Activated CD4-positive, alpha-beta T cell treated with anti-CD3 and anti-CD28 coated beads, Interleukin-2, amount 10 ng/mL, durations not matched to agents 7 days and 5 days (primary cell): ENCODE measurements at regions not wholly inside any gene's neighbourhood (a gene's known extent, or its start where the extent isn't known, plus 50 kb on each side); places are given as distances from the start of the nearest gene placed in this dataset.

Source experiments
- CTCF ChIA-PET: fragments of 350-600 bp; sonication (Branson Sonifier 250); formaldehyde crosslinking; loops from one replicate; lab custom pipeline; 2021; ENCODE audit warnings: antibody characterized with exemption; lab: Charles Lee
- POLR2A ChIA-PET: fragments of 350-600 bp; sonication (Branson Sonifier 250); formaldehyde crosslinking; loops from one replicate; lab custom pipeline; 2021; ENCODE audit warnings: antibody characterized with exemption; lab: Charles Lee
- DNase-seq: peaks from one replicate; pipeline ENCODE4 v3.0.0-alpha.2; 2020
- H3K27ac Mint-ChIP-seq: one replicate; pipeline ENCODE4 v1.8.0; 2021; ENCODE audit warnings: mild to moderate bottlenecking, moderate library complexity, mixed read lengths
- H3K27me3 Mint-ChIP-seq: one replicate; pipeline ENCODE4 v1.8.0; 2021; ENCODE audit warnings: mixed read lengths
- H3K36me3 Mint-ChIP-seq: one replicate; pipeline ENCODE4 v1.8.0; 2021; ENCODE audit warnings: low read depth, mixed read lengths
- H3K4me1 Mint-ChIP-seq: one replicate; pipeline ENCODE4 v1.8.0; 2021; ENCODE audit warnings: mixed read lengths
- H3K4me3 Mint-ChIP-seq: one replicate; pipeline ENCODE4 v1.8.0; 2021; ENCODE audit warnings: mild to moderate bottlenecking, moderate library complexity, mixed read lengths
- H3K9me3 Mint-ChIP-seq: one replicate; pipeline ENCODE4 v1.8.0; 2021; ENCODE audit warnings: mixed read lengths

- no peak overlapping the region for H3K4me3 Mint-ChIP-seq
- H3K27ac Mint-ChIP-seq, result no peak overlapping the region
- DNase-seq, result no peak
- no peaks in the 10 kb centered on the region for H3K4me1 Mint-ChIP-seq
- POLR2A ChIA-PET, result no interaction called here
- H3K36me3 Mint-ChIP-seq, result no peaks in the 10 kb centered on the region
- H3K27me3 Mint-ChIP-seq, result no peaks in the 10 kb centered on the region
- peaks cover 13% of the 10 kb centered on the region for H3K9me3 Mint-ChIP-seq
- CTCF ChIA-PET, result interaction anchor here (1.3 kb wide), 1 partner anchor 262 kb away, joined by 4 read pairs; no protein-coding TSS in a partner anchor
Observed at GRCh38 chr17:13940858-13941665, 128.2 kb upstream of the COX10 start.

GRCh38 chr17:13941781-13942180 lies 127.5 kb upstream of the COX10 start:
- no peak overlapping the region for H3K27ac Mint-ChIP-seq
- POLR2A ChIA-PET, result no interaction called here
- no peaks in the 10 kb centered on the region for H3K36me3 Mint-ChIP-seq
- no peaks in the 10 kb centered on the region for H3K4me1 Mint-ChIP-seq
- no peaks in the 10 kb centered on the region for H3K27me3 Mint-ChIP-seq
- H3K9me3 Mint-ChIP-seq, result peaks cover 13% of the 10 kb centered on the region
- no peak for DNase-seq
- CTCF ChIA-PET, result no interaction called here
- H3K4me3 Mint-ChIP-seq, result no peak overlapping the region

DNA sequence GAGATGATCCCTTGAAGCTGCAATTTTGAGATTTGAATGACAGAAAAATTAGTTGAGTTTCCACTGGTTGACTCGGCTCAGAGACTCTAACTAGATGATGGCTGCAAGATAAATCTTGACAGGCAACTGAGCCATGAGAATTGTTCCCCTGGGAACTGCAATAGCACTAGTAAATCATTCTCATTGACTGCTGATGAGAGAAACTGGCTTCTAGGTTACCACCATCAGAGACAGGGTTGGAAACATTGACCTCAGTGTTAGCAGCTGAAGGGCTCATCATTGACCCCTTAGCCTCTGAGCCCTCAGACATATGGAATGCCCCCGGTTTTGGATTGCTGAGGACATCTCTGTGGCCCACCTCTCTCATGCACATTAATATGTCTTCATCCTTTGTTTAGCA lies 125.4 kb upstream of the COX10 start:
- CTCF ChIA-PET, result no interaction called here
- no peak overlapping the region for H3K27ac Mint-ChIP-seq
- DNase-seq, result no peak
- H3K9me3 Mint-ChIP-seq, result peaks cover 13% of the 10 kb centered on the region
- H3K27me3 Mint-ChIP-seq, result no peaks in the 10 kb centered on the region
- H3K36me3 Mint-ChIP-seq, result no peaks in the 10 kb centered on the region
- POLR2A ChIA-PET, result no interaction called here
- H3K4me3 Mint-ChIP-seq, result no peak overlapping the region
- no peaks in the 10 kb centered on the region for H3K4me1 Mint-ChIP-seq

- ChIA-PET POLR2A (no interaction called here), CTCF (no interaction called here)
- Mint-ChIP-seq H3K27me3 (no peaks in the 10 kb centered on the region), H3K36me3 (no peaks in the 10 kb centered on the region), H3K4me1 (no peaks in the 10 kb centered on the region), H3K9me3 (no peaks in the 10 kb centered on the region), H3K4me3 (no peak overlapping the region), H3K27ac (no peak overlapping the region)
- no peak for DNase-seq
Observed at GRCh38 chr17:13947499-13947898, 121.8 kb upstream of the COX10 start.

- no peak for DNase-seq
- H3K27me3 Mint-ChIP-seq, result no peaks in the 10 kb centered on the region
- CTCF ChIA-PET, result no interaction called here
- no peaks in the 10 kb centered on the region for H3K36me3 Mint-ChIP-seq
- H3K9me3 Mint-ChIP-seq, result no peaks in the 10 kb centered on the region
- no peaks in the 10 kb centered on the region for H3K4me1 Mint-ChIP-seq
- POLR2A ChIA-PET, result no interaction called here
- no peak overlapping the region for H3K27ac Mint-ChIP-seq
- no peak overlapping the region for H3K4me3 Mint-ChIP-seq
Observed at GRCh38 chr17:13952009-13952750, 117.1 kb upstream of the COX10 start.

GRCh38 chr17:13953841-13954240 lies 115.5 kb upstream of the COX10 start:
- Mint-ChIP-seq H3K27me3 (no peaks in the 10 kb centered on the region), H3K4me3 (no peak overlapping the region), H3K36me3 (no peaks in the 10 kb centered on the region), H3K27ac (no peak overlapping the region), H3K9me3 (no peaks in the 10 kb centered on the region), H3K4me1 (no peaks in the 10 kb centered on the region)
- ChIA-PET CTCF (interaction anchor here (0.6 to 0.8 kb wide), 2 partner anchors 15 to 127 kb away, joined by 3 read pairs; no protein-coding TSS in a partner anchor), POLR2A (no interaction called here)
- DNase-seq, result no peak

DNA sequence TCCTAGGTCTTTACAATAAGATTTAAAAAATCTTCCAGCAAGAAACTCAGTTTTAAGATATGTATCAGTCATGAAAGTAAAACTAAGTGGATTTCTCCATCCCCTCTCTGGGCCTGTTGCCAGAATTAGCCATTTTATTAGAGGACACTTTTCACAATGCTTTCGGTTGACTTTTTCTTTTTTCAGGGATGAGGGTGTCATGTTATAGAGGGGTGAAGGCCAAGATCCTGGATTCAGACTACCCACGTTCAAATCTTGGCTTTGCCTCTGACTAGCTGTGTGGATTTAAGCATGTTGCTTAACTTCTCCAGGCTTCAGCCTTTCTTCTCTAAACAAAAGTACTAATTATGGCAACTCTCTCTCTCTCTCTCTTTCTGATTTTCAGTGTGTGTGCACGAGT lies 111.7 kb upstream of the COX10 start:
- ChIA-PET POLR2A (no interaction called here), CTCF (no interaction called here)
- H3K36me3 Mint-ChIP-seq, result no peaks in the 10 kb centered on the region

DNA sequence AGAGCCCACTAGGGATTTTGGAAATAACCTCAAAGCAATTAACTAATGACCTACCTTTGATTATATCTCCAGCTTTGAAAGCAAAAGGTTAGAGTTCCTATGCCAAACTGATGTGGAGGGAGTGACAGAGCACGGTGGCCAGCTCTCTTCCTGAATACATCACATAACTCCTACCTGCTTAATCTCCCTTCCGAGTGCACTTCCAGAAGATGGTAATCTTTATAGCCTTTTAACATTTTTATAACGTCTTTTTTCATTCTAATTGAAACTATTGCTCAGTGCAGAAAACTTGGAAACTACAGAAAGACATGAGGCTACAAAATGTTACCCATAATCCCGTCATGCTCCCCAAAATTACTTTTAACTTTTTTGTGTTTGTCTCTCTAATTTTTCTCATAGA lies 110.5 kb upstream of the COX10 start:
- H3K4me3 Mint-ChIP-seq, result no peak overlapping the region
- CTCF ChIA-PET, result no interaction called here
- no peaks in the 10 kb centered on the region for H3K36me3 Mint-ChIP-seq
- DNase-seq, result no peak
- H3K27ac Mint-ChIP-seq, result no peak overlapping the region
- no peaks in the 10 kb centered on the region for H3K27me3 Mint-ChIP-seq
- H3K9me3 Mint-ChIP-seq, result peaks cover 3% of the 10 kb centered on the region
- H3K4me1 Mint-ChIP-seq, result peaks cover 11% of the 10 kb centered on the region
- POLR2A ChIA-PET, result no interaction called here

More for the DNA sequence above, 111.7 kb upstream of the COX10 start:
- Mint-ChIP-seq H3K27ac (no peak overlapping the region), H3K27me3 (no peaks in the 10 kb centered on the region), H3K4me3 (no peak overlapping the region), H3K4me1 (peaks cover 3% of the 10 kb centered on the region), H3K9me3 (peaks cover 3% of the 10 kb centered on the region)
- no peak for DNase-seq

- H3K4me3 Mint-ChIP-seq, result no peak overlapping the region
Observed at GRCh38 chr17:13961265-13961664, 108.0 kb upstream of the COX10 start.

DNA sequence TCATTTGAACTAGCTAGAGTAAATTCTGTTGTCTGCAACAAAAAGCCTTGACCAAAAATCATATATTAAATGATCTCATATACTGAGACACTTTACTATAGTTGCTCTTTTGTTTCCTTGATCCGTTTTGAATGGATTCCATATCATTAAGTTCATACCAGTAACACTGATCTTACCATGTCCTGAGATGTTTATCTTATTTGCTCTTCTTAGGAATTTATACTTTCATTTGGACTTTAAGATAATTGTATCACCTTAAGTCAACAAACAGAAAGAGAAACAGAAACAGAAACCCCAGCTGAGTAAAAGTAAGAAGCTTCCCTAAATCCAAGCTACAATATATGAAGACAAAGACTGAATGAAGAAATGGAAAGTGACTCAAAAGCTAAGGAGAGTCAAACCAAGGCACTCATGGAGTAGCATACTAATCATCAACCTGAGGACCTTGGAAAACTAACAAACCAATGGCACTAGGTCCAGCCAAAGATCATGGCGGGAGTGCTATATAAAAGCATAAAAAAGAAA lies 106.5 kb upstream of the COX10 start:
- H3K27me3 Mint-ChIP-seq, result no peaks in the 10 kb centered on the region
- H3K4me1 Mint-ChIP-seq, result peaks cover 11% of the 10 kb centered on the region
- ChIA-PET CTCF (interaction anchor here (0.5 kb wide), 1 partner anchor 124 kb away, joined by 3 read pairs; no protein-coding TSS in a partner anchor), POLR2A (no interaction called here)
- H3K4me3 Mint-ChIP-seq, result no peak overlapping the region
- peaks cover 3% of the 10 kb centered on the region for H3K9me3 Mint-ChIP-seq
- peak overlapping the region; percentile 2 for H3K27ac Mint-ChIP-seq
- DNase-seq, result no peak
- H3K36me3 Mint-ChIP-seq, result no peaks in the 10 kb centered on the region

More at GRCh38 chr17:13961265-13961664, 108.0 kb upstream of the COX10 start:
- Mint-ChIP-seq H3K9me3 (peaks cover 3% of the 10 kb centered on the region), H3K27ac (no peak overlapping the region), H3K36me3 (no peaks in the 10 kb centered on the region), H3K27me3 (no peaks in the 10 kb centered on the region), H3K4me1 (peaks cover 11% of the 10 kb centered on the region)
- CTCF ChIA-PET, result no interaction called here
- no peak for DNase-seq
- POLR2A ChIA-PET, result no interaction called here

- Mint-ChIP-seq H3K27ac (no peak overlapping the region), H3K36me3 (no peaks in the 10 kb centered on the region), H3K27me3 (no peaks in the 10 kb centered on the region), H3K4me3 (no peak overlapping the region), H3K9me3 (no peaks in the 10 kb centered on the region), H3K4me1 (peaks cover 11% of the 10 kb centered on the region)
- ChIA-PET CTCF (interaction anchor here (0.6 kb wide), 1 partner anchor 19 kb away, joined by 3 read pairs; no protein-coding TSS in a partner anchor), POLR2A (no interaction called here)
- DNase-seq, result no peak
Observed at GRCh38 chr17:13967416-13967815, 101.9 kb upstream of the COX10 start.

DNA sequence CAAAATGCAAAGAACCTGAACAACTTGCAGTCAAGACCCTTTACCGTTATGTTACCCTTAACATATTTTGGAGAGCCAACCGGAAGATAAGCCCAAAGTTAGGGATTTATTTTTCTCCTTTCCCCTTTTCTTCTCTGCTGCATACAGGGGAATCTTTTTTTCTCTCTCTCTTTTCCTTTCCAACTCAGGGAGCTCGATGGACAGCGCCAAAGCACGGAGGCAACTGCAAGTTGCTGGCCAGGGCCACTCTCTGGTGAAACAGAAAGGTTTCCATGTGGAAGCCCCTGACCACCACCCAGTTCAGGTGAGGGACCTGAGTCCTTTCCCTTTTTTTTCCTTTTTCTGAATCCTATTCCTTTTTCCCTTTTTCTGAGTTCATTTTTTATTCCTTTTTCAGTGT lies 98.8 kb upstream of the COX10 start:
- no peaks in the 10 kb centered on the region for H3K27me3 Mint-ChIP-seq
- no peaks in the 10 kb centered on the region for H3K36me3 Mint-ChIP-seq
- no peak overlapping the region for H3K27ac Mint-ChIP-seq
- H3K4me3 Mint-ChIP-seq, result no peak overlapping the region
- no peaks in the 10 kb centered on the region for H3K9me3 Mint-ChIP-seq
- CTCF ChIA-PET, result interaction anchor here (0.6 kb wide), 1 partner anchor 356 kb away, joined by 3 read pairs; no protein-coding TSS in a partner anchor
- POLR2A ChIA-PET, result no interaction called here
- DNase-seq, result no peak
- H3K4me1 Mint-ChIP-seq, result no peaks in the 10 kb centered on the region
